Ascending aorta (tissue), 2 donors: ENCODE measurements at regions not wholly inside any gene's neighbourhood (a gene's known extent, or its start where the extent isn't known, plus 50 kb on each side); places are given as distances from the start of the nearest gene placed in this dataset.

Experiments used
- DNase-seq, 2 donors: peaks; one replicate each; pipeline ENCODE4 v3.0.0-alpha.2; 2019; ENCODE audit warnings: low spot score in 2 of 2
- H3K27ac ChIP-seq, 2 donors: fragments of 200-600 bp; sonication (generic); one replicate each; pipeline ENCODE4 v1.5.1; 2016 to 2017; ENCODE audit warnings: mild to moderate bottlenecking in 1 of 2
- H3K27me3 ChIP-seq: fragments of 200-600 bp; sonication (generic); one replicate; pipeline ENCODE4 v1.5.1; 2017
- H3K36me3 ChIP-seq, 2 donors: fragments of 200-600 bp; sonication (generic); one replicate each; pipeline ENCODE4 v1.5.1; 2016
- H3K4me1 ChIP-seq, 2 donors: fragments of 200-600 bp; sonication (generic); one replicate each; pipeline ENCODE4 v1.5.1; 2016 to 2017; ENCODE audit warnings: mild to moderate bottlenecking in 1 of 2
- H3K4me3 ChIP-seq, 2 donors: fragments of 200-600 bp; sonication (generic); one replicate each; pipeline ENCODE4 v1.5.1; 2016 to 2017; ENCODE audit warnings: mild to moderate bottlenecking in 1 of 2
- H3K9me3 ChIP-seq, 2 donors: fragments of 200-600 bp; sonication (generic); one replicate each; pipeline ENCODE4 v1.5.1; 2016
- intact Hi-C: fragments of 100-400 bp; cut with DNase I; formaldehyde crosslinking; loops from one replicate; pipeline ENCODE4 v1.15.1; 2023
- TF ChIP-seq, protein P1 (sequence below), 3 experiments: fragments of 200-600 bp in 2 of 3; fragments of 450-650 bp in 1 of 3; sonication (generic) in 2 of 3; IDR thresholded peaks; one replicate each; pipeline ENCODE4 v1.5.1; 2016 to 2019; ENCODE audit warnings: antibody characterized with exemption in 3 of 3, mild to moderate bottlenecking in 1 of 3, moderate library complexity in 1 of 3

GRCh38 chr5:72015103-72015548 lies 92.1 kb upstream of the MAP1B start:
- no peak overlapping the region for H3K4me3 ChIP-seq
- peaks cover 0 to 2% of the 10 kb centered on the region in 2 donors for H3K4me1 ChIP-seq
- H3K27me3 ChIP-seq, result no peaks in the 10 kb centered on the region
- peaks cover 0 to 5% of the 10 kb centered on the region in 2 donors for H3K9me3 ChIP-seq
- TF ChIP-seq, protein P1, sequence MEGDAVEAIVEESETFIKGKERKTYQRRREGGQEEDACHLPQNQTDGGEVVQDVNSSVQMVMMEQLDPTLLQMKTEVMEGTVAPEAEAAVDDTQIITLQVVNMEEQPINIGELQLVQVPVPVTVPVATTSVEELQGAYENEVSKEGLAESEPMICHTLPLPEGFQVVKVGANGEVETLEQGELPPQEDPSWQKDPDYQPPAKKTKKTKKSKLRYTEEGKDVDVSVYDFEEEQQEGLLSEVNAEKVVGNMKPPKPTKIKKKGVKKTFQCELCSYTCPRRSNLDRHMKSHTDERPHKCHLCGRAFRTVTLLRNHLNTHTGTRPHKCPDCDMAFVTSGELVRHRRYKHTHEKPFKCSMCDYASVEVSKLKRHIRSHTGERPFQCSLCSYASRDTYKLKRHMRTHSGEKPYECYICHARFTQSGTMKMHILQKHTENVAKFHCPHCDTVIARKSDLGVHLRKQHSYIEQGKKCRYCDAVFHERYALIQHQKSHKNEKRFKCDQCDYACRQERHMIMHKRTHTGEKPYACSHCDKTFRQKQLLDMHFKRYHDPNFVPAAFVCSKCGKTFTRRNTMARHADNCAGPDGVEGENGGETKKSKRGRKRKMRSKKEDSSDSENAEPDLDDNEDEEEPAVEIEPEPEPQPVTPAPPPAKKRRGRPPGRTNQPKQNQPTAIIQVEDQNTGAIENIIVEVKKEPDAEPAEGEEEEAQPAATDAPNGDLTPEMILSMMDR (IDR thresholded peaks at IDR 0.05), result no peak
- H3K27ac ChIP-seq, result no peak overlapping the region
- H3K36me3 ChIP-seq, result no peaks in the 10 kb centered on the region
- no peak for DNase-seq
- intact Hi-C loops, result no loop called here

DNA sequence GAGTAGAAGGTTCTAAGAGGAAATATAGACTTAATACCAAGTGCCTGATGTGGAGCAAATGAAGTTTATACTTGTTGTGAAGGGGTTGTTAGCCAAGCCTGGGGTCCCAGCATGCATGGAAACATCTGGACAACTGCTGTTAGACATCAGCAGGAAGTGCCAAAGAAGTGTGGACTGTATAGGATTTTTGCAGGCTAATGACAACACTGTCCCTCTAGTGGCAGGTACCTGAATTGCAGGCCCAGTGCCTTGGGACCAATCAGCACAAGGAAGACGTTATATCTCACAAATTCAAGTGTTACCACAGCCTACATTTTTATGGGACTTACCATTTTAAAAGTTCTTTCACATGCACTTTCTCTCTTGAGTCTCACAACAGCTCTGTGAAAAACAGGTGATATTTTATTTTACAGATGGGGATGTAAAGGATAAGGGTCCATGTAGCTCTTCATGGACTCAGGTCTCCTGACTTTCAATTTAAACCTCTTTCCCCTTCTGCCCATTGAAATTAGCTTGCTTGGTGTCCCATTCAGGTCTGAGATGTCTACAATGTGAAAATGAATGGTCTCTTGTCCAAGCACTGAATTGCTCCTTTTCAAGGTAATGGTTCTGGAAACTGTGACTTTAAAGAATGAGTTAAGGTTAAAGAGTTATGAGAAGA lies 89.0 kb upstream of the MAP1B start:
- Histone ChIP-seq H3K36me3 (no peaks in the 10 kb centered on the region), H3K4me3 (no peak overlapping the region), H3K4me1 (peaks cover 0 to 2% of the 10 kb centered on the region in 2 donors), H3K27me3 (no peaks in the 10 kb centered on the region), H3K9me3 (peaks cover 0 to 5% of the 10 kb centered on the region in 2 donors), H3K27ac (no peak overlapping the region)
- intact Hi-C loops, result loop anchor here (1.0 kb wide), 1 partner anchor 235 kb away; no protein-coding TSS in a partner anchor
- no peak for DNase-seq
- TF ChIP-seq, protein P1 (IDR thresholded peaks at IDR 0.05), result peak; percentile 59 to 81 (median 77)

DNA sequence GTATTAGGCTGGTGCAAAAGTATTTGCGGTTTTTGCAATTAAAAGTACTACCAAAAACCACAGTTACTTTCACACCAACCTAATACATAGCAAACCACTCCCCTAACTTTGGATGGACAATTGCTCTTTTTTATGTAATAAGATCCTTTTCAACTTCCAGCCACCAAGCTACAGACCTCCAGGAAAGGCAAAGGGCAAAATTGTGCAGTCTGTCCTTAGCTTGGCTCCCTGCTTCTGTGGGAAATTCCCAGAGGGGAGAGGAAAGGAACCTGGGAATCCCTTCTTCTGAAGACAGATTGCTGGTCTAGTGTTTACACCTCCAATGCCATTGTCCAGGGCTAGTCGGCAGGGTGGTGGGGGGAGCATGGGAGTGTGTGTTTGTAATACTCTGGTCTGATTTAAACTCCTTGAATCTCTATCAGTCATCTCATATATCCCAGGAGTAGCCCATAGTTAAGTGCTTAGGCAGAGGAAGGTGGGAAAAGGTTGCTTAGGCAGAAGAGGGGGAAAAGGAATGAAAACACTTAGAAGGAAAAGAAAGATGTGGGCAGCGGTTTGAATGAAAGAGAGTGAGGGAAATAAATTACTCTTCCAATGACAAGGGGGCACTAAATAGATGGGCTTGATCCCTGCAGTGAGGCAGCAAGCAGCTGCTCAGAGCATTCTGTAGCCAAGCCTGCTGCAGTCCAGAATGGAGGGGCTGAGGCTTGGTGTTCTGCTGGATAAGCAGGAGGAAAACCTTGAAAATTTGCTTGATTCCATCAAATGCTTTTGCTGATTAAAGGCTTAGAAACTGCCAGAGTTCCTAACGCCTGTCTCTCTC lies 86.9 kb upstream of the MAP1B start:
- H3K27ac ChIP-seq, result no peak overlapping the region
- no peaks in the 10 kb centered on the region for H3K4me1 ChIP-seq
- peaks cover 0 to 5% of the 10 kb centered on the region in 2 donors for H3K9me3 ChIP-seq
- H3K36me3 ChIP-seq, result no peaks in the 10 kb centered on the region
- intact Hi-C loops, result no loop called here
- H3K27me3 ChIP-seq, result no peaks in the 10 kb centered on the region
- no peak overlapping the region for H3K4me3 ChIP-seq
- TF ChIP-seq, protein P1 (IDR thresholded peaks at IDR 0.05), result no peak
- DNase-seq, result no peak

GRCh38 chr5:72021651-72022357 lies 85.5 kb upstream of the MAP1B start:
- Histone ChIP-seq H3K4me1 (no peaks in the 10 kb centered on the region), H3K36me3 (no peaks in the 10 kb centered on the region), H3K27me3 (no peaks in the 10 kb centered on the region), H3K9me3 (peaks cover 0 to 5% of the 10 kb centered on the region in 2 donors), H3K27ac (no peak overlapping the region), H3K4me3 (no peak overlapping the region)
- intact Hi-C loops, result no loop called here
- TF ChIP-seq, protein P1 (IDR thresholded peaks at IDR 0.05), result no peak
- DNase-seq, result no peak

GRCh38 chr5:72028382-72028781 lies 78.9 kb upstream of the MAP1B start:
- Histone ChIP-seq H3K27me3 (no peaks in the 10 kb centered on the region), H3K36me3 (no peaks in the 10 kb centered on the region), H3K9me3 (no peaks in the 10 kb centered on the region), H3K27ac (no peak overlapping the region), H3K4me3 (no peak overlapping the region), H3K4me1 (no peaks in the 10 kb centered on the region)
- intact Hi-C loops, result no loop called here
- TF ChIP-seq, protein P1 (IDR thresholded peaks at IDR 0.05), result no peak
- DNase-seq, result no peak
